Epithelial cell of esophagus (primary cell): ENCODE measurements at regions not wholly inside any gene's neighbourhood (a gene's known extent, or its start where the extent isn't known, plus 50 kb on each side); places are given as distances from the start of the nearest gene placed in this dataset.

ENCODE experiments used
- DNase-seq: peaks from one replicate; pipeline ENCODE4 v3.0.0; 2010; ENCODE audit warnings: low read depth
- H3K4me3 ChIP-seq: 2 replicates; pipeline ENCODE4 v1.5.1; 2011; ENCODE audit warnings: mild to moderate bottlenecking, low read length, control low read depth
- CTCF ChIP-seq: IDR thresholded peaks from 2 replicates; pipeline ENCODE4 v1.5.1; 2011; ENCODE audit warnings: low read depth, mild to moderate bottlenecking, low read length, control low read depth, inconsistent platforms; ENCODE audit not compliant: insufficient read depth; ENCODE audit errors: missing control alignments

- peak; percentile 91 for DNase-seq
- TF ChIP-seq CTCF: no peak
Observed at GRCh38 chr13:50125554-50126262, 110.5 kb downstream of the KCNRG start.

GRCh38 chr13:50126263-50126992 is 111.2 kb downstream of the KCNRG start:
- TF ChIP-seq CTCF: no peak
- peak; percentile 41 for DNase-seq
- H3K4me3 ChIP-seq: peak overlapping the region; percentile 88

More at GRCh38 chr13:50125554-50126262, 110.5 kb downstream of the KCNRG start:
- peak overlapping the region; percentile 88 for H3K4me3 ChIP-seq

- DNase-seq: no peak
- H3K4me3 ChIP-seq: peak overlapping the region; percentile 1
- TF ChIP-seq CTCF: no peak
Observed at GRCh38 chr13:50126993-50127725, 111.9 kb downstream of the KCNRG start.

GRCh38 chr13:50127726-50128291 is 112.6 kb downstream of the KCNRG start:
- DNase-seq: no peak
- H3K4me3 ChIP-seq: peak overlapping the region; percentile 1
- no peak for TF ChIP-seq CTCF

GRCh38 chr13:50128428-50128931 is 113.2 kb downstream of the KCNRG start:
- no peak for DNase-seq
- no peak overlapping the region for H3K4me3 ChIP-seq
- TF ChIP-seq CTCF: no peak

GRCh38 chr13:50129081-50129705 is 113.9 kb downstream of the KCNRG start:
- DNase-seq: no peak
- H3K4me3 ChIP-seq: no peak overlapping the region
- no peak for TF ChIP-seq CTCF
